IPS-15b (cell line): ENCODE measurements at regions not wholly inside any gene's neighbourhood (a gene's known extent, or its start where the extent isn't known, plus 50 kb on each side); places are given as distances from the start of the nearest gene placed in this dataset.
"Not testable (repeated sequence)": the region's sequence is repeated elsewhere in the genome, so short reads cannot be mapped to it uniquely, and the experiment has no call there.

Experiments used
- H3K27me3 ChIP-seq: one replicate; pipeline ENCODE4 v1.6.1; 2013; ENCODE audit warnings: low read length; ENCODE audit not compliant: control insufficient read depth, insufficient read depth
- H3K36me3 ChIP-seq: one replicate; pipeline ENCODE4 v1.6.1; 2013; ENCODE audit warnings: low read length; ENCODE audit not compliant: control insufficient read depth, insufficient read depth
- H3K4me1 ChIP-seq: one replicate; pipeline ENCODE4 v1.6.1; 2013; ENCODE audit warnings: mild to moderate bottlenecking, low read length; ENCODE audit not compliant: control insufficient read depth, insufficient read depth
- H3K4me3 ChIP-seq: one replicate; pipeline ENCODE4 v1.5.1; 2013; ENCODE audit warnings: low read depth, low read length
- H3K9ac ChIP-seq: one replicate; pipeline ENCODE4 v1.6.1; 2013; ENCODE audit warnings: low read depth, mild to moderate bottlenecking, low read length
- H3K9me3 ChIP-seq: one replicate; pipeline ENCODE4 v1.6.1; 2013; ENCODE audit warnings: mild to moderate bottlenecking, low read length; ENCODE audit not compliant: control insufficient read depth, insufficient read depth

GRCh38 chr14:97065305-97066067 lies 268.3 kb downstream of the VRK1 start:
- no peak overlapping the region for H3K4me3 ChIP-seq
- H3K36me3 ChIP-seq, result no peaks in the 10 kb centered on the region
- H3K9me3 ChIP-seq, result no peaks in the 10 kb centered on the region
- no peaks in the 10 kb centered on the region for H3K27me3 ChIP-seq
- H3K9ac ChIP-seq, result no peak overlapping the region
- no peaks in the 10 kb centered on the region for H3K4me1 ChIP-seq

- Histone ChIP-seq H3K9ac (no peak overlapping the region), H3K4me3 (no peak overlapping the region)
Observed at GRCh38 chr14:97066068-97066899, 269.1 kb downstream of the VRK1 start.

GRCh38 chr14:97068293-97068692 lies 271.1 kb downstream of the VRK1 start:
- not testable (repeated sequence) for H3K27me3 ChIP-seq, H3K4me3 ChIP-seq, H3K9ac ChIP-seq, H3K4me1 ChIP-seq, H3K9me3 ChIP-seq, H3K36me3 ChIP-seq

More at GRCh38 chr14:97066068-97066899, 269.1 kb downstream of the VRK1 start:
- Histone ChIP-seq H3K4me1 (no peaks in the 10 kb centered on the region), H3K9me3 (no peaks in the 10 kb centered on the region), H3K36me3 (no peaks in the 10 kb centered on the region), H3K27me3 (no peaks in the 10 kb centered on the region)

- Histone ChIP-seq H3K27me3 (no peaks in the 10 kb centered on the region), H3K9me3 (no peaks in the 10 kb centered on the region), H3K4me1 (no peaks in the 10 kb centered on the region), H3K4me3 (no peak overlapping the region), H3K36me3 (no peaks in the 10 kb centered on the region), H3K9ac (no peak overlapping the region)
Observed at GRCh38 chr14:97070259-97070658, 273.1 kb downstream of the VRK1 start.

GRCh38 chr14:97071177-97071576 lies 274.0 kb downstream of the VRK1 start:
- Histone ChIP-seq H3K4me3 (no peak overlapping the region), H3K36me3 (no peaks in the 10 kb centered on the region), H3K4me1 (no peaks in the 10 kb centered on the region), H3K9me3 (no peaks in the 10 kb centered on the region), H3K9ac (no peak overlapping the region), H3K27me3 (no peaks in the 10 kb centered on the region)

- Histone ChIP-seq H3K27me3 (no peaks in the 10 kb centered on the region), H3K9ac (no peak overlapping the region), H3K4me1 (no peaks in the 10 kb centered on the region), H3K4me3 (no peak overlapping the region), H3K36me3 (no peaks in the 10 kb centered on the region), H3K9me3 (no peaks in the 10 kb centered on the region)
Observed at GRCh38 chr14:97073622-97074021, 276.4 kb downstream of the VRK1 start.

GRCh38 chr14:97074456-97074855 lies 277.3 kb downstream of the VRK1 start:
- Histone ChIP-seq H3K4me1 (no peaks in the 10 kb centered on the region), H3K9ac (no peak overlapping the region), H3K4me3 (no peak overlapping the region), H3K36me3 (no peaks in the 10 kb centered on the region), H3K27me3 (no peaks in the 10 kb centered on the region), H3K9me3 (no peaks in the 10 kb centered on the region)

GRCh38 chr14:97074856-97075255 lies 277.7 kb downstream of the VRK1 start:
- Histone ChIP-seq H3K4me1 (no peaks in the 10 kb centered on the region), H3K9me3 (no peaks in the 10 kb centered on the region), H3K27me3 (no peaks in the 10 kb centered on the region), H3K9ac (no peak overlapping the region), H3K36me3 (no peaks in the 10 kb centered on the region), H3K4me3 (no peak overlapping the region)

GRCh38 chr14:97077253-97077653 lies 280.1 kb downstream of the VRK1 start:
- Histone ChIP-seq H3K27me3 (no peaks in the 10 kb centered on the region), H3K9ac (no peak overlapping the region), H3K4me3 (no peak overlapping the region), H3K36me3 (no peaks in the 10 kb centered on the region), H3K9me3 (no peaks in the 10 kb centered on the region), H3K4me1 (no peaks in the 10 kb centered on the region)

GRCh38 chr14:97077687-97078086 lies 280.5 kb downstream of the VRK1 start:
- H3K36me3 ChIP-seq, result no peaks in the 10 kb centered on the region
- no peaks in the 10 kb centered on the region for H3K4me1 ChIP-seq

GRCh38 chr14:97080991-97081390 lies 283.8 kb downstream of the VRK1 start:
- no peaks in the 10 kb centered on the region for H3K27me3 ChIP-seq
- no peaks in the 10 kb centered on the region for H3K4me1 ChIP-seq
- no peaks in the 10 kb centered on the region for H3K36me3 ChIP-seq
- no peak overlapping the region for H3K4me3 ChIP-seq
- H3K9me3 ChIP-seq, result no peaks in the 10 kb centered on the region
- H3K9ac ChIP-seq, result no peak overlapping the region

More at GRCh38 chr14:97077687-97078086, 280.5 kb downstream of the VRK1 start:
- Histone ChIP-seq H3K9ac (no peak overlapping the region), H3K9me3 (no peaks in the 10 kb centered on the region), H3K4me3 (no peak overlapping the region), H3K27me3 (no peaks in the 10 kb centered on the region)

GRCh38 chr14:97095269-97095668 lies 298.1 kb downstream of the VRK1 start:
- no peak overlapping the region for H3K9ac ChIP-seq
- H3K4me3 ChIP-seq, result no peak overlapping the region
- no peaks in the 10 kb centered on the region for H3K27me3 ChIP-seq
- H3K4me1 ChIP-seq, result no peaks in the 10 kb centered on the region
- H3K36me3 ChIP-seq, result no peaks in the 10 kb centered on the region
- no peaks in the 10 kb centered on the region for H3K9me3 ChIP-seq
